SK-N-DZ (cell line): ENCODE measurements at regions not wholly inside any gene's neighbourhood (a gene's known extent, or its start where the extent isn't known, plus 50 kb on each side); places are given as distances from the start of the nearest gene placed in this dataset.
"Not testable (repeated sequence)": the region's sequence is repeated elsewhere in the genome, so short reads cannot be mapped to it uniquely, and the experiment has no call there.

ENCODE experiments used
- DNase-seq: peaks from one replicate; pipeline ENCODE4 v3.0.0-alpha.2; 2015; ENCODE audit warnings: low spot score

- DNase-seq, result not testable (repeated sequence)
Measured at GRCh38 chr2:95725677-95726076, 133.9 kb downstream of the TRIM43 start.

- DNase-seq, result not testable (repeated sequence)
Measured at GRCh38 chr2:95727420-95727819, 135.6 kb downstream of the TRIM43 start.

DNA sequence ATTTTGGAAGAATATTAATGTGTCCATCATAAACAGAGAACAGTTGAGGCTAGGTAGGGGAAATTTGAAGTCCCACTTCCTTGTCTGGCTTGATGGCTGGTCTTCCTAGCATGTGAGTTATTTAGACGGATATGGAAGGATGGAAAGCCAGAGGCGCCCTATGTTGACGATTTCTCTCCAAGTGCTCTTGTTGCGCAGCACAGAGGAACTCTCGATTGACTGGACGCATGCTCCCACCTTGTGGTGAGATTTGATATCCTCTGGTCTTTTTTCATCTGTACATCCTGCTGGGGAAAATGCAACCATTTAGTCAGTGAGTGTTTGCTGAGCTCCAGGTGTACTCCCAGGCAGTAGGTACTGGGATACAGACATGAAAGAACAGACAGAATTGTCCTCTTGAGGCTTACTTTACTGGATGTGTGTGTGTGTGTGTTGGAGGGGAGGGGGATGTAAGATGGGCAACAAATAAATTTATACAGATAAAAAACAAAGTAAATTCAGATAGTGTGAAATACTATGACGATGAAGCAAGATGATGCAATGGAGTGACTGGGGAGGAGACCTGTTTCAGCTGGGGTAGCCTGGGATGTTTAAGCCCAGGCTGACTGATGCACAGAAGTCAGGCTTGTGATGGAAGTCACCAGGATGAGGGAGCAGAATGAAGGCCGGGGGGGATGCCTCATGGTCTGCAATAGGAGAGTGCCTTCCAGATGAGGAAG is 137.2 kb downstream of the TRIM43 start:
- peak; percentile 66 for DNase-seq

GRCh38 chr2:95729597-95729955 is 137.8 kb downstream of the TRIM43 start:
- no peak for DNase-seq

DNA sequence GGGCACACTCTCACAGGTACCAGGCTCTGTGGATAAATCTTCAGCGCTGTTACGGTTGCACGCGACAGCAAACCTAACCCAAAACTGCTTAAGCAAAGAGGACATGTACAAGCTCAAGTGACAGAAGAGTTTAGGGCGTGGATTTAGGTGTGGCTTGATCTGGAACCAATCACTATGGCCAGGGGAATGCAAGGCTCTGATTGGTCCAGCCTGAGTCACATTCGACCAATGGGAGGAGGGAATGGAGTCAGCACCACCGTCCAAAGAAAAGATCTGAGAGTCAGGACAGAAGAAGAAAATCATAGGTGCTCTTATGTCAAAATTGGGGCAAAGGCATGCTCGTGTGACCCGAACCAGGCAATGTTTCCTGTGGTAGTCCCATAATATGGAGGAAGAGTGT is 139.0 kb downstream of the TRIM43 start:
- no peak for DNase-seq

DNA sequence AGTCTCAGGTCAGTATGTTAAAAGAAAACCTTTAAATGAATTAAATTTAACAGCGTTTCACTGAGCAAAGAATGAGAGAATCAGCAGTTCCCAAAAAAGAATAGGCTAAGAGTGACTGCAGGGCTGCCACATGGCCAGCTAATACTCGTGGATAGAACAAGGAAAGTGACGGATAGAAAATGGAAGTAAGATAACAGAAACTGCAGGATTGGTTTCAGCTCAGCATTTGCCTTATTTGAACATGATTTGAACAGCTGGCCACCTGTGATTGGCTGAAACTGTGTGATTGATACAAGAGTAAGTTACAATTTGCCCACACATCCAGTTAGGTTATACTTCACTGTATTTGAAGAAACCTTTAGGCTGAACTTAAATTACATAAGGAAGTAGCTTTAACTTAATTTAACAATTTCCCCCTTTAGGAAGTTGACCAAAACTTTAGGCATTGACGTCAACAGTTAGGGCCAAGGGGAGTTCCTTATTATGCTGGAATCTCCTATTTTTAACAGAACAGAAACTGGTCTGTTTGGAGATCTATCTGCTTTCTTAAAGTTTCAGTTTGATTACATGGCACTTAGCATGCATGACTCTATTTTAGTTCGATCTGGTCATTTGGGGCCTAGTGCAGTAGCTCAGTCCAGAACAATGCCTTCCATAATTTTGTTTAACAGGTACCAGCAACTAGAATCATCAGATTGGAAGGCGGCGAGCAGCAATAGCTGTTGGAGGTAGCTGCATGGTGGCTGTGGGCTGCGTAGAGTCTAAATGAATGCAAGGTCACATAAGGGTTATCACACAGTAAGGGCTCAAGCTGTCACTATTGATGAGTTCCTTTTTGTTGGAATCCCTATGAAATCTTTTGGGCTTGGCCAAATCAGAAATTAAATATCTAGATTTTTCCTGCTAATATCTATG is 143.4 kb downstream of the TRIM43 start:
- no peak for DNase-seq

DNA sequence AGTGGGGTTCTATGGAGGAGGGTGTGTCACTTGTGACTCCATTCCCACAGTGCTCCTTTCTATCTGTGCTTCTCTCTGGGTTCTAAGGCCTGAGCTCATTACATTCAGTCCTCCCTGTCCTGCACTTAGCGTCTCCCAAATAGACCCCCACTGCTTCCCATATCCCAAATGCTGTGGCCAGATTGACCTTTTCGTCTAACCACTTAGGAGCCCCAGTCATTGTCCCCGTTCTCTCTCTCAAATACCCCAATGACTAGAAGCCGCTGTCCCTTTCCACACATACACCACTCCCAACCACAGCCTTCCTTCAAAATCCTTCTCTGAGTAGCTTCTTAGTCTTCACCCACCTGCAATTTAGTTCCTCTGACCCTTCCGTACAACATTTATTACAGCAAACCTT is 146.5 kb downstream of the TRIM43 start:
- DNase-seq, result no peak

- not testable (repeated sequence) for DNase-seq
Measured at GRCh38 chr2:95752126-95752525, 160.3 kb downstream of the TRIM43 start.

- DNase-seq, result not testable (repeated sequence)
Measured at GRCh38 chr2:95753812-95754211, 162.0 kb downstream of the TRIM43 start.

- DNase-seq, result not testable (repeated sequence)
Measured at GRCh38 chr2:95754213-95754612, 162.4 kb downstream of the TRIM43 start.

GRCh38 chr2:95754819-95755563 is 163.2 kb downstream of the TRIM43 start:
- DNase-seq, result not testable (repeated sequence)

DNA sequence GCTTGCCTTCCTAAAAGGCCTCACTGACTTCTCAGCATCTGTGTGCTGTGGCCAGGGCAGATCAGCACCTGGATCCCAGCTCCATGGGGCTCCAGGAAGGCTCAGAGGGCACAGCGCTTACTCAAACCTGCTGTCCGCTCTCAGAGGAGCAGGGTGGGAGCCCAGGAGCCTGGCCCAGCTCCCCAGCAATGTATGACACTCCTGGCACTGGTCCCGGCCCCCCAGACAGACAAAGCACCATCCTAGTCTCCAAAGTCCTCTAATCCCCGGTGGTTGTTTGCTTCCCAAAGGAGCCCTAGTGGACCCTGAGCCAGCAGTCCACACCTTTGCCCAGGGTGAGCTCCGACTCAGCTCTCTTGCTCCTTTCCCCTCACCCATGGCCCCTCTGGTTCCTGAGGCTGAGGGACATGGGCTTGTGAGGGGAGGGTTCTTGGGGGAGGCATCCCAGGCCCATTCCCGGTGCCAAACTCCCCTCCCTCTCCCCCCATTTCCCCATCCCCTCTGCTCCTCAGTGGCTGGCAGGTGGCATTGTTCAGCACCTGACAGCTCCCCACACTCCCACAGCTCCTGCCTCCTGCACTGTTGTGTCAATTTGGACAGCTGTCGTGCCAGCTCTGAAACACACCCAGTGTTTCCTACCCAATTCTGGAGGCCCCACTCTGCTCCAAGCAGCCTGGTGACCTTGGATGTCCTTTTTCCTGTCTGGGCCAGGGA is 164.3 kb downstream of the TRIM43 start:
- not testable (repeated sequence) for DNase-seq

DNA sequence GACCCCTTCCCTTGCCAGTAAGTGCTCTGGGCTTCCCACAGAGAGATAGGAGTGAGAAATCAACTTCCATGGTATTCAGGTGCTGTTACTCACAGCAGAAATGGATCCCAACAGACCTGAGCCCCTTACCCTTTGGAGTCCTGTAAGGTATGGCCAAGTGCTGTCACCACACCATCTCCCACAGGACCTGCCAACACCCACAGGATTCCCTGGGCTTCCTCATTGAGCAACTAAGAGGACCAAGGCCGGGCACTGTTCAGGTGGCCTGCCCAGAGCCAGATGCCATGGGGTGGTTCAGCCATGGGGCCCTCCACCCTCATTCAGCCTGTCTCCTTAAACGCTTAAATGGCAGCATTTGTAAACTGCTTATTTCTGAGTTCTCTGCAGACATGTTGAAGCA is 166.2 kb downstream of the TRIM43 start:
- no peak for DNase-seq

DNA sequence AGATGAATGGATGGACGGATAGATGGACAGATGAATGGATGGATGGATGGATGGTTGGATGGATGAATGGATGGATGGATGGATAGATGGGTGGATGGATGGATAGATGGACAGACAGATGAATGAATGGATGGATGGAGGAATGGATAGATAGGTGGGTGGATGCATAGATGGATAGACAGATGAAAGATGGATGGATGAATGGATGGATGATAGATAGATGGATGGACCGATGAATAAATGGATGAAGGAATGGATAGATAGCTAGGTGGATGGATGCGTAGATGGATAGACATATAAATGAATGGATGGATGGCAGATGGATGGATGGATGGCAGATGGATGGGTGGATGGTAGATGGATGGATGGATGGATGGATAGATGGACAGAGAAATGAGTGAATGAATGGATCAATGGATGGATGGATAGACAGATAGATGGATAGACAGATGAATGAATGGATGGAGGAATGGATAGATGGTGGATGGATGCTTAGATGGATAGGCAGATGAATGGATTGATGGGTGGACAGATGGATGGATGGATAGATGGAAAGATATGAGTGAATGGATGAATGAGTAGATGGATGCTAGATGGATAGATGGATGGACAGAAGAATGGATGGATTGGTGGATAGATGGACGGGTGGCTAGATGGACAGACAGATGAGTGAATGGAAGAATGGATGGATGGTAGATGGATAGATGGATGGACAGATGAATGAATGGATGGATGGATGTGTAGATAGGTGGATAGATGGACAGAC is 167.9 kb downstream of the TRIM43 start:
- no peak for DNase-seq

GRCh38 chr2:95760806-95761525 is 169.2 kb downstream of the TRIM43 start:
- no peak for DNase-seq

GRCh38 chr2:95761556-95761955 is 169.8 kb downstream of the TRIM43 start:
- no peak for DNase-seq

DNA sequence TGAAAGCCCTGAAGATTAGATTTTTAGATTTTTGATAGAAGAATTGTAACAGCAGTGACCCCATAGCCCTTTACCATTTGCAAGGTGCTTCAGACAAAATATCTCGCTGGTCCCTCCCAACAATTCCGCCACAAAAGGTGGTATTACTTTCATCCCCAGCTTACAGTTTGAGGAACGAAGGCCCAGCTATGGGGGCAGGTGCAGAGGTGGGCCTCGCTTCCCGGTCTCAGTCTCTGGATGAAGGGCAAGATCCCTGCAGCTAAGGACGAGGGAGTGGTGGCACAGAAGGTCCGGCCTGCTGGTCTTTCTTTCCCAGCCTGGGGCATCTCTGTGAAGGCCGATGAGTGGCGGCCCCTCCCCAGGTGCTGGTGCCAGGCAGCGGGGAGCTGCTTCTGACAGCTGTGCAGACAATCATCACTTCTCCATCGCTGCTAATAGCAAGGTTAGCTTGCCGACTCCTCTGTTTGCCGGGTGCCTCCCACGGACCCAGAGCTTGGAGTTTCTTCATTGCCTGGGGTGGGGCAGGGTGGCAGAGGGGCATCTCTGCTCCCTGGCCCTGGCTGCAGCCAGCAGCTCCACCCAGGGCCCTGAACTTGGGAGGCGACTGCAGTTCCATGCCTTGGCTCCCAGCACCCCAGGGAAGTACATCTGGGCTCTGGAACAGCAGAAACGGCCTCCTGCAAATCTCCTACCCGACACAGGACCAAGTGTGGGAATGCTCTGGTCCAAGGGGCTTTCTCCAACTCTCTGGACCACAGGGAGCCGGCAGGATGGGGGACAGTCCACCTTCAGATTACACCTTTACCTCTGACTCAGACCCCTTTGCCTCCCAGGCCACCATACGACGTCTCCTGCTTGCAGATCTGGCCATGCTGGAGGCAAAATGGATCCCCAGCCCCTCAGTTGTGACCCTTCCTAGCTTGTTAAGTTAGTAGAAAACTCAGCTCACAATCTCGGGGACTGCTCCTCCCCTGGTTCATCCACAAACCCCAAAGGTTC is 170.5 kb downstream of the TRIM43 start:
- not testable (repeated sequence) for DNase-seq

DNA sequence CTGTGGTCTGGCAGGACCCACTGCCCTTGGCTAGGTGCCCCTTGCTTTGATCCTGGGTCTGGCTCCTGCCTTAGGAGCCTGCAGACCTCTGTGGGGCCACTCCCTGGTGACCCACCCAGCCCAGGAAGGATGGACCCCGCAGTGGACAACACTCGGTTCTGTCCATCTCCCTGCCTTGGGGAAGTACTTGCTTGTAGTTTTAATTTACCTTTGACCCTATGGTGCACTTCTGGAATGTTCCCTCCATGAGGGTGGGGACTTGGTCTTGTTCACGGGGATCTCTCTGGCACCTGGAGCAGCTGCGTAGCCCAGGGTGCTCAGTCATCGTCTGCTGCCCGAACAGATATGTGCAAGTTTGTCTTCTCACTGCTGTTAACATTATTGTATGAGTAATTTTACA is 171.3 kb downstream of the TRIM43 start:
- DNase-seq, result not testable (repeated sequence)

- not testable (repeated sequence) for DNase-seq
Measured at GRCh38 chr2:95764966-95765365, 173.2 kb downstream of the TRIM43 start.
